ENCODE measurements at regions not wholly inside any gene's neighbourhood (a gene's known extent, or its start where the extent isn't known, plus 50 kb on each side); places are given as distances from the start of the nearest gene placed in this dataset.

DNA sequence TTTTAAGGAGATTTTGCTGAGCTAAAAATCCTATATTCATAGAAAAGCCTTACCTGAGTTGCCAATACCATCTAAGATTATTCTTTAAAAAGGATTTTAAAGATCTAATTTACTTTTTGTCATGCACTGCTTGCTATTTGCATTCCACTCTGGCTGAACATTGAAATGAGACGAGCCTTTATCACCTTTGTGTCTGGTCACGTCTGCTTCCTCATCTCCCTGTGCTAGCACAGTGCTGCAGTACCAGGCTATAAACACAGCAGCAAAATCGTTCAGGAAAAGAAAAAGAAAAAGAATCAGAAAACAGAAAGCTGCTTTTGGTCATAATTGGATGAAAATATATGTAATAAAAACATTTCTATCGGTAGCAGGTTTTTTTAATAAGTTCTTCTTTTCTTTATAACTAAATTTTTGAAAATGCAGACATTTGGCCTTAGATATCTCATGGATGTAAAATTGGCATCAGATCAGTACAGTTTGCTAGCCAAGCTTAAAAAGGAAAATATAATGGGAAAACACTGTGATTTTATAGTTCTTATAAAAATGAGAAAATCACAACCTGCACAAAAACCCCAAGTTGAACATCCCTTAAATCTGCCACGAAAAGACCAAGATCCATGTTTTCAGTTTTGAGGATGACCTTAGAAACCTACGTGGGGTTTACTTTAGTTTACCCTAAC is 735.7 kb upstream of the CXADR start:
- TF ChIP-seq, protein P1, sequence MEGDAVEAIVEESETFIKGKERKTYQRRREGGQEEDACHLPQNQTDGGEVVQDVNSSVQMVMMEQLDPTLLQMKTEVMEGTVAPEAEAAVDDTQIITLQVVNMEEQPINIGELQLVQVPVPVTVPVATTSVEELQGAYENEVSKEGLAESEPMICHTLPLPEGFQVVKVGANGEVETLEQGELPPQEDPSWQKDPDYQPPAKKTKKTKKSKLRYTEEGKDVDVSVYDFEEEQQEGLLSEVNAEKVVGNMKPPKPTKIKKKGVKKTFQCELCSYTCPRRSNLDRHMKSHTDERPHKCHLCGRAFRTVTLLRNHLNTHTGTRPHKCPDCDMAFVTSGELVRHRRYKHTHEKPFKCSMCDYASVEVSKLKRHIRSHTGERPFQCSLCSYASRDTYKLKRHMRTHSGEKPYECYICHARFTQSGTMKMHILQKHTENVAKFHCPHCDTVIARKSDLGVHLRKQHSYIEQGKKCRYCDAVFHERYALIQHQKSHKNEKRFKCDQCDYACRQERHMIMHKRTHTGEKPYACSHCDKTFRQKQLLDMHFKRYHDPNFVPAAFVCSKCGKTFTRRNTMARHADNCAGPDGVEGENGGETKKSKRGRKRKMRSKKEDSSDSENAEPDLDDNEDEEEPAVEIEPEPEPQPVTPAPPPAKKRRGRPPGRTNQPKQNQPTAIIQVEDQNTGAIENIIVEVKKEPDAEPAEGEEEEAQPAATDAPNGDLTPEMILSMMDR (IDR thresholded peaks at IDR 0.05; ENCODE audit: low read depth, low read length, missing control alignments): no peak

DNA sequence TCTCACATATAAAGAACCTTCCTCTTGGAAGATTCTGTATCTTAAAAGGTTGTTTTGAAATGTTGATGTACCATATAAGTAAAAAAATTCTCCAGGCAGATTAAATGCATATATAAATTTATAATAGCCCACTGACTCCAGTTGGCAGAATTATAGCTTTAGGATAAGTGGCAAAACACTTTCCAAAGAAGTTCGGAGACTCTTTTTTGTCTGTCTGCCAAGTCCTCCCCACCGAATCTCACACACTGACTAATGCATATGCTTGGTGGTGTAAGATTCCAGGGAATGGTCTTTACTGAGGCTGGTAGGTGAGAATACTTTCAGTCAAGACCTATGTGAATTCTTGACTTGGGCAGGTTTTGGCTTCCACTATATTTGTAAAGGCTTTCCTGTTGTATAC is 724.3 kb upstream of the CXADR start:
- in situ Hi-C loops (cut with HindIII; ENCODE audit: low sequenced_read_pairs): no loop called here
- no peak overlapping the region for H3K4me3 ChIP-seq (ENCODE audit: low read depth, low read length)
- DNase-seq (ENCODE audit: low read depth): no peak
- TF ChIP-seq, protein P1 (IDR thresholded peaks at IDR 0.05; ENCODE audit: low read depth, low read length, missing control alignments): no peak

More for the DNA sequence above, 735.7 kb upstream of the CXADR start:
- no peak for DNase-seq (ENCODE audit: low read depth)
- no peak overlapping the region for H3K4me3 ChIP-seq (ENCODE audit: low read depth, low read length)
- in situ Hi-C loops (cut with HindIII; ENCODE audit: low sequenced_read_pairs): no loop called here

DNA sequence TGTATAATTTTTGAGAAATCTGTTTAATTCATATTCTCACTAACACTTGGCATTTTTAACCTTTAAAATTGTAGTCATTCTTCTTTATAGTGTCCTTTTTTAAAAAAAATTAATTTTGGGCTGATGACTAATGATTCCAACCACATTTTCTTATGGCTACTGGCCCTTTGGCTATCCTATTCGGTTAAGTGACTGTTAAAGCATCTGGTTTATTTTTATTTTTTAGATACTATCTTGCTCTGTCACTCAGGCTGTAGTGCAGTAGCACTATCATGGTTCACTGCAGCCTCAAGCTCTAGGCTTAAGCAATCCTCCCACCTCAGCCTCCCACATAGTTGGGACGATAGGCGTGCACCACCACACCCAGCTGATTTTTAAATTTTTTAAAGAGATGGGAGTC is 723.2 kb upstream of the CXADR start:
- in situ Hi-C loops (cut with HindIII; ENCODE audit: low sequenced_read_pairs): no loop called here
- no peak for DNase-seq (ENCODE audit: low read depth)
- TF ChIP-seq, protein P1 (IDR thresholded peaks at IDR 0.05; ENCODE audit: low read depth, low read length, missing control alignments): no peak
- no peak overlapping the region for H3K4me3 ChIP-seq (ENCODE audit: low read depth, low read length)

DNA sequence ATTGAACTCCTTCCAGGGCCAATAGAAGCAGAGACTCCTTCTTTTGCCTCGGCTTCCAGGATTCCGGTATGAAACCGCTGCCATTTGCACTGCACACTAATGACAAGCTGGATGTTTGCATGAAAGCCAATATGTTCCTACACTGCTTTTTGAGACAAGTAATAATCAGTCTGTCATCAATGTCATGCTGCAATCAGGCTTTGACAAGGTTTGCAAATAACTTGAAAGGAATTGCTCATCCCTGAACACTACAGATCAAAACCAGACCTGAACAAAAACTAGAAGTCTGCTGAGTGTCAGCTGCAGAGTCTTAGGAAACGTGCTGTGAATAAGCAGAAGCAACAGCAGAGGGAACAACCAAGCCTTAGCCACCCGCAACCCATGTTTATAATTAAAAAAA is 720.7 kb upstream of the CXADR start:
- in situ Hi-C loops (cut with HindIII; ENCODE audit: low sequenced_read_pairs): no loop called here
- no peak for DNase-seq (ENCODE audit: low read depth)
- TF ChIP-seq, protein P1 (IDR thresholded peaks at IDR 0.05; ENCODE audit: low read depth, low read length, missing control alignments): no peak
- no peak overlapping the region for H3K4me3 ChIP-seq (ENCODE audit: low read depth, low read length)

DNA sequence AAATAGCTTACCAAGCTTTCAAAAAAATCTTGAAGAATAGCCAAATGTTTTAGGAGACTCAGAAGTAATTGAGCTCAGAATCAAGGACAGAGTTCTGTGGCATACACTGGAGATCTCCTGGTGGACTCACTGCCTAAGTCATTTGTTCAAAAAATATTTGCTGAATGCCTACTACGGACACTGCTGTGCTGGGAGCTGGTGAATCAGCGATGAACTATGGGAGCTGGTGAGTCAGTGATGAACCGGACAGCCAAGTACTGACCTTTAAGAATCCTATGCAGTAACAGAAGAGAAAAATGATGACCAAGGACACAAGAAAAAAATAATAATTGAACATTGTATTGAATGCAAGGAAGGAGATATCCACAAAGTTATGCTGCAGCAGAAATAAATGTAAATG is 717.9 kb upstream of the CXADR start:
- in situ Hi-C loops (cut with HindIII; ENCODE audit: low sequenced_read_pairs): no loop called here
- H3K4me3 ChIP-seq (ENCODE audit: low read depth, low read length): no peak overlapping the region
- DNase-seq (ENCODE audit: low read depth): peak; percentile 80
- TF ChIP-seq, protein P1 (IDR thresholded peaks at IDR 0.05; ENCODE audit: low read depth, low read length, missing control alignments): no peak

DNA sequence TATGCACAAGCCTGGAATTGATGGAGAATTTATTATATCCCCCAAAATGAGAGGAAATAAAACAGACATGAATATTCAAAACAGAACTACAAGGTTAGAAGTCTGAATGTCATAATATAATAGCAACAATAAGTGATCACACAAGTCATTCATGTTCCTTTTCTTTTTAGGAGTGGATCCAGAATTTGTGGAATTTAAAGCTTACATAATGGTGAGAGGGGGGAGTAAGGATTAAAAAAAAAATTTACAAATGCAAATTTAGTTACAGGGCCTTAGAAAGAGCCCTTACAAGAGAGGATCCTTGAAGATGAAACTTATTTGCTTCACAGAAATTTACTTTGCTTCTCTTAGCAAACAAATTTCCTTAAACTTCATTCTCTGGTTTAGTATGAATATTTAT is 716.1 kb upstream of the CXADR start:
- TF ChIP-seq, protein P1 (IDR thresholded peaks at IDR 0.05; ENCODE audit: low read depth, low read length, missing control alignments): no peak
- DNase-seq (ENCODE audit: low read depth): no peak
- in situ Hi-C loops (cut with HindIII; ENCODE audit: low sequenced_read_pairs): no loop called here
- H3K4me3 ChIP-seq (ENCODE audit: low read depth, low read length): no peak overlapping the region

Data from astrocyte of the cerebellum (primary cell).